Osteoblast (primary cell): ENCODE measurements at regions not wholly inside any gene's neighbourhood (a gene's known extent, or its start where the extent isn't known, plus 50 kb on each side); places are given as distances from the start of the nearest gene placed in this dataset.

ENCODE experiments used
- DNase-seq: peaks from one replicate; pipeline ENCODE4 v3.0.0; 2011; ENCODE audit warnings: low spot score, mixed read lengths; ENCODE audit not compliant: insufficient read length; ENCODE audit errors: missing footprints
- H2AFZ ChIP-seq: 2 replicates; pipeline ENCODE4 v1.6.0; 2011; ENCODE audit warnings: mild to moderate bottlenecking, low read length
- H3K27ac ChIP-seq: 2 replicates; pipeline ENCODE4 v1.5.1; 2011; ENCODE audit warnings: mild to moderate bottlenecking, low read depth, low read length, moderate library complexity
- H3K27me3 ChIP-seq: 2 replicates; pipeline ENCODE4 v1.6.0; 2012; ENCODE audit warnings: mild to moderate bottlenecking, control low read depth, inconsistent platforms, low read length, moderate library complexity; ENCODE audit not compliant: insufficient read depth
- H3K36me3 ChIP-seq: 2 replicates; pipeline ENCODE4 v1.5.1; 2011; ENCODE audit warnings: mild to moderate bottlenecking, low read length, control low read depth, moderate library complexity; ENCODE audit not compliant: insufficient read depth
- H3K4me1 ChIP-seq: 2 replicates; pipeline ENCODE4 v1.5.1; 2011; ENCODE audit warnings: mild to moderate bottlenecking, low read length, control low read depth, moderate library complexity; ENCODE audit not compliant: insufficient read depth
- H3K4me2 ChIP-seq: 2 replicates; pipeline ENCODE4 v1.6.0; 2011; ENCODE audit warnings: mild to moderate bottlenecking, low read length; ENCODE audit not compliant: insufficient read depth
- H3K4me3 ChIP-seq: fragments of 200-600 bp; sonication (generic); 3 replicates; pipeline ENCODE4 v1.5.1; 2012; ENCODE audit warnings: mild to moderate bottlenecking, low read length, inconsistent platforms; ENCODE audit not compliant: insufficient read depth
- H3K79me2 ChIP-seq: 2 replicates; pipeline ENCODE4 v1.6.0; 2012; ENCODE audit warnings: mild to moderate bottlenecking, low read length, control low read depth, inconsistent platforms; ENCODE audit not compliant: insufficient read depth
- H3K9me3 ChIP-seq: 2 replicates; pipeline ENCODE4 v1.5.1; 2011; ENCODE audit warnings: low read depth, low read length, control low read depth
- H4K20me1 ChIP-seq: 2 replicates; pipeline ENCODE4 v1.6.0; 2012; ENCODE audit warnings: mild to moderate bottlenecking, low read length, control low read depth; ENCODE audit not compliant: insufficient read depth
- CTCF ChIP-seq: IDR thresholded peaks from 2 replicates; pipeline ENCODE4 v1.5.1; 2011; ENCODE audit warnings: mild to moderate bottlenecking, low read depth, low read length, moderate library complexity; ENCODE audit errors: extremely low read depth

DNA sequence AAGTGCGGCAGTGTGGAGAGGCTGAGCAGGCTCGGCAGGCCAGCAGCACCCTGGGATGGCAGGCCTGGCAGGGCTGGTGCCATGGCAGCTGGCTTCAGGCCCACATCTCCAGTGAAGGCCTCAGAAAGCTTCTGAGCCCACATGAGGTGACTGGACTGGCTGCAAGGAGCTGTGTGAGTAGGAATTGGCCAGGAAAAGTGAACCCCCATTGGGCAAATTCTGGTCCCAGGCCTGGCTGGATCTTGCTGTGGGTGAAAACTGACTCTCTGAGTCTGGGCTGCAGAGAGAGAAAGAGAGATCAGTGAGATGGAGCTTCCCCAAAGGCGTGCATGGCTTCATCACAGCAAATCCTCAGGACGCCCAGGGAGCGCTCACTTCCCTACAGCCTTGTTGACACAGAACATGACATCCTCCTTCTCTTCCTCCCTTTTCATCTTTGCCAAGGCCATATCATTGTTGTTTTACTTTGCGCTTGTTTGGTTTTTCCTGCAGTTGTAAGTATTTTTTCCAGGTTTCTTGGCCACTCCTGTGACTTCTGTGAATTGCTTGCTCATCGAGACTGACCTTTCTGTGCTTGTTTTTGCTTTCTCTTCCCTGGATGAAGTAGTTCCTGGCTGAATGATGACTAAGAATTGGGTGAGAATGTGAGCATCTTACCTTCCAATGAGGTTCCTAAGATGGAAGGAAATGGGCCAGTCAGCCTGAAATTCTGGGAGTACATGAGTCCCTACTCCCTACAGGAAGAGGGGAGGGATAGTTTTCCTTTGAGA lies 299.1 kb downstream of the TLE3 start:
- Histone ChIP-seq H3K79me2 (no peaks in the 10 kb centered on the region), H3K9me3 (no peaks in the 10 kb centered on the region), H2AFZ (no peak overlapping the region), H3K36me3 (no peaks in the 10 kb centered on the region), H3K4me1 (peaks cover 15% of the 10 kb centered on the region), H3K4me3 (no peak overlapping the region), H3K27ac (no peak overlapping the region), H3K4me2 (no peak overlapping the region), H4K20me1 (no peaks in the 10 kb centered on the region), H3K27me3 (peaks cover 3% of the 10 kb centered on the region)
- no peak for TF ChIP-seq CTCF
- DNase-seq: peak; percentile 65

- no peak overlapping the region for H3K27ac ChIP-seq
- H3K36me3 ChIP-seq: no peaks in the 10 kb centered on the region
- no peak overlapping the region for H3K4me3 ChIP-seq
- no peaks in the 10 kb centered on the region for H3K79me2 ChIP-seq
- no peaks in the 10 kb centered on the region for H3K4me1 ChIP-seq
- H3K27me3 ChIP-seq: peaks cover 13% of the 10 kb centered on the region
- no peaks in the 10 kb centered on the region for H3K9me3 ChIP-seq
- no peak overlapping the region for H3K4me2 ChIP-seq
- H4K20me1 ChIP-seq: no peaks in the 10 kb centered on the region
- DNase-seq: no peak
- no peak for TF ChIP-seq CTCF
- H2AFZ ChIP-seq: no peak overlapping the region
Measured at GRCh38 chr15:69801144-69801543, 296.6 kb downstream of the TLE3 start.

DNA sequence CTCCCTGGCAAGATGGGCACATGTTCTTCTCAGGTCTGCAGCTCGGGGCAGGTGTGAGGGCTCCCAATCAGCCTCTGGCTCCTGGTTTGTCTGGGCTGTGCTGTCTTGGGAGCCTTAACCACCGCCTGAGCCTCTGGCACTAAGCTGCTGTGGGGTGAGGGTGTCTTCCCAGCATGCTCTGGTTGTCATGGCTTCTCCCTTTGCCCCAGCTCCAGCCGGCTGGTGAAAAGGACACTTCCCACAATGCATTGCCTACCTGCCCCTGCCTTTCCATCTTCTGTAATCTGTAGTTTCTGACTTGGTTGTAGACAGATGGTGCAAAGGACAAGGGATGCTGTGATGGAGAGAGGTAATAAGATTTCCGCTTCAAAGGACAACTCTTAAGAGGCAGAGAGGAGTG lies 295.3 kb downstream of the TLE3 start:
- DNase-seq: no peak
- no peak overlapping the region for H3K27ac ChIP-seq
- no peaks in the 10 kb centered on the region for H3K9me3 ChIP-seq
- H3K4me1 ChIP-seq: no peaks in the 10 kb centered on the region
- H3K27me3 ChIP-seq: peaks cover 16% of the 10 kb centered on the region
- H3K4me3 ChIP-seq: no peak overlapping the region
- no peak overlapping the region for H2AFZ ChIP-seq
- H3K4me2 ChIP-seq: no peak overlapping the region
- H3K36me3 ChIP-seq: no peaks in the 10 kb centered on the region
- no peaks in the 10 kb centered on the region for H3K79me2 ChIP-seq
- no peaks in the 10 kb centered on the region for H4K20me1 ChIP-seq
- TF ChIP-seq CTCF: no peak

GRCh38 chr15:69804786-69805185 lies 292.9 kb downstream of the TLE3 start:
- peaks cover 22% of the 10 kb centered on the region for H3K27me3 ChIP-seq
- no peak for TF ChIP-seq CTCF
- DNase-seq: peak; percentile 50
- no peak overlapping the region for H3K4me3 ChIP-seq
- no peak overlapping the region for H3K27ac ChIP-seq
- no peaks in the 10 kb centered on the region for H4K20me1 ChIP-seq
- no peak overlapping the region for H3K4me2 ChIP-seq
- H3K9me3 ChIP-seq: no peaks in the 10 kb centered on the region
- H3K36me3 ChIP-seq: no peaks in the 10 kb centered on the region
- H2AFZ ChIP-seq: no peak overlapping the region
- H3K79me2 ChIP-seq: no peaks in the 10 kb centered on the region
- no peaks in the 10 kb centered on the region for H3K4me1 ChIP-seq
